Body of pancreas (tissue), 4 donors: ENCODE measurements at regions not wholly inside any gene's neighbourhood (a gene's known extent, or its start where the extent isn't known, plus 50 kb on each side); places are given as distances from the start of the nearest gene placed in this dataset.

Experiments
- POLR2A ChIP-seq, 3 donors: fragments of 450-650 bp; IDR thresholded peaks; one replicate each; pipeline ENCODE4 v1.6.1; 2016; ENCODE audit warnings: antibody characterized with exemption in 3 of 3, mild to moderate bottlenecking in 2 of 3
- TF ChIP-seq, protein P1 (sequence below), 7 experiments: fragments of 450-650 bp in 4 of 7; fragments of 200-600 bp in 3 of 7; sonication (generic) in 3 of 7; IDR thresholded peaks; one replicate each; pipeline ENCODE4 v1.5.1; 2016 to 2019; ENCODE audit warnings: antibody characterized with exemption in 7 of 7

GRCh38 chr15:27619204-27619603 is 479.9 kb downstream of the OCA2 start:
- TF ChIP-seq POLR2A (IDR thresholded peaks at IDR 0.05): no peak
- TF ChIP-seq, protein P1, sequence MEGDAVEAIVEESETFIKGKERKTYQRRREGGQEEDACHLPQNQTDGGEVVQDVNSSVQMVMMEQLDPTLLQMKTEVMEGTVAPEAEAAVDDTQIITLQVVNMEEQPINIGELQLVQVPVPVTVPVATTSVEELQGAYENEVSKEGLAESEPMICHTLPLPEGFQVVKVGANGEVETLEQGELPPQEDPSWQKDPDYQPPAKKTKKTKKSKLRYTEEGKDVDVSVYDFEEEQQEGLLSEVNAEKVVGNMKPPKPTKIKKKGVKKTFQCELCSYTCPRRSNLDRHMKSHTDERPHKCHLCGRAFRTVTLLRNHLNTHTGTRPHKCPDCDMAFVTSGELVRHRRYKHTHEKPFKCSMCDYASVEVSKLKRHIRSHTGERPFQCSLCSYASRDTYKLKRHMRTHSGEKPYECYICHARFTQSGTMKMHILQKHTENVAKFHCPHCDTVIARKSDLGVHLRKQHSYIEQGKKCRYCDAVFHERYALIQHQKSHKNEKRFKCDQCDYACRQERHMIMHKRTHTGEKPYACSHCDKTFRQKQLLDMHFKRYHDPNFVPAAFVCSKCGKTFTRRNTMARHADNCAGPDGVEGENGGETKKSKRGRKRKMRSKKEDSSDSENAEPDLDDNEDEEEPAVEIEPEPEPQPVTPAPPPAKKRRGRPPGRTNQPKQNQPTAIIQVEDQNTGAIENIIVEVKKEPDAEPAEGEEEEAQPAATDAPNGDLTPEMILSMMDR (IDR thresholded peaks at IDR 0.05): no peak
